ENCODE measurements at regions not wholly inside any gene's neighbourhood (a gene's known extent, or its start where the extent isn't known, plus 50 kb on each side); places are given as distances from the start of the nearest gene placed in this dataset.

DNA sequence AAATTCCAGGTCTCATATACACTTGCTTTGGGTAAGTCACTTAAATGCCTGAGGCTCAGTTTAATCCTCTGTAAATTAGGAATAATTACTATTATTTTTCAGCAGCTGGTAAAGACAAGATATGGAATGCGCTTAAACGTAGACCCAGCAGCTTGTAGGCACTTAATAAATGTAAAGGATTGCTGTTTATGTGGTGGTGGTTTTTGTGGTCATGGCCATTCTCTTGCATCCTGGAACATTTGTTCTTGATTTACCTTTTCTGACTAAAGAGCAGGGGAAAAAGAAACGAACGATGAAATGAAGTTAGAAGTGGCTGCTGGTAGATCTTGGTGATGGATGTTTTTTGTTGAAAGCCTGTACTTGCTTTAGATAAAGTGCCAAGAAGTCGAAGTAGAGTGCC is 195.0 kb upstream of the FOXD3 start:
- H3K27me3 ChIP-seq (ENCODE audit: control insufficient read depth, insufficient read depth, low read length) = no peaks in the 10 kb centered on the region
- no peaks in the 10 kb centered on the region for H3K79me2 ChIP-seq (ENCODE audit: control insufficient read depth, insufficient read depth, low read length)
- DNase-seq (ENCODE audit: low read depth in 2 of 2) = peak; percentile 11 to 74
- H3K9me3 ChIP-seq (ENCODE audit: control insufficient read depth, insufficient read depth, low read depth, low read length) = no peaks in the 10 kb centered on the region
- no peak overlapping the region for H2AFZ ChIP-seq (ENCODE audit: low read length)
- H4K20me1 ChIP-seq (ENCODE audit: control insufficient read depth, extremely low read depth, insufficient read depth, low read length) = no peaks in the 10 kb centered on the region
- peaks cover 2% of the 10 kb centered on the region for H3K4me1 ChIP-seq (ENCODE audit: control insufficient read depth, extremely low read depth, insufficient read depth, low read length)
- TF ChIP-seq CTCF (conservative IDR thresholded peaks at IDR 0.05 in 1 of 2, IDR thresholded peaks at IDR 0.05 in 1 of 2; ENCODE audit: low read depth in 1 of 2, low read length in 2 of 2) (no peak), EZH2 (IDR thresholded peaks at IDR 0.05; ENCODE audit: low read length, missing control alignments) (no peak)
- H3K36me3 ChIP-seq (ENCODE audit: control insufficient read depth, insufficient read depth, low read length) = no peaks in the 10 kb centered on the region
- no peak overlapping the region for H3K27ac ChIP-seq (ENCODE audit: insufficient read depth, low read length)
- no peak overlapping the region for H3K9ac ChIP-seq (ENCODE audit: insufficient read depth, low read length)
- no peak overlapping the region for H3K4me3 ChIP-seq (replicated peaks in 1 of 4; ENCODE audit: control extremely low read depth in 1 of 4, insufficient read depth in 1 of 4, low read depth in 3 of 4, low read length in 4 of 4)
- no peak overlapping the region for H3K4me2 ChIP-seq (ENCODE audit: extremely low read depth, insufficient read depth, low read length)

- DNase-seq (ENCODE audit: low read depth in 2 of 2) = no peak
- peaks cover 2% of the 10 kb centered on the region for H3K4me1 ChIP-seq (ENCODE audit: control insufficient read depth, extremely low read depth, insufficient read depth, low read length)
- H3K9ac ChIP-seq (ENCODE audit: insufficient read depth, low read length) = no peak overlapping the region
- H3K4me3 ChIP-seq (replicated peaks in 1 of 4; ENCODE audit: control extremely low read depth in 1 of 4, insufficient read depth in 1 of 4, low read depth in 3 of 4, low read length in 4 of 4) = no peak overlapping the region
- no peaks in the 10 kb centered on the region for H3K36me3 ChIP-seq (ENCODE audit: control insufficient read depth, insufficient read depth, low read length)
- H3K9me3 ChIP-seq (ENCODE audit: control insufficient read depth, insufficient read depth, low read depth, low read length) = no peaks in the 10 kb centered on the region
- H3K27ac ChIP-seq (ENCODE audit: insufficient read depth, low read length) = no peak overlapping the region
- no peaks in the 10 kb centered on the region for H3K79me2 ChIP-seq (ENCODE audit: control insufficient read depth, insufficient read depth, low read length)
- H4K20me1 ChIP-seq (ENCODE audit: control insufficient read depth, extremely low read depth, insufficient read depth, low read length) = no peaks in the 10 kb centered on the region
- no peak overlapping the region for H2AFZ ChIP-seq (ENCODE audit: low read length)
- TF ChIP-seq CTCF (conservative IDR thresholded peaks at IDR 0.05 in 1 of 2, IDR thresholded peaks at IDR 0.05 in 1 of 2; ENCODE audit: low read depth in 1 of 2, low read length in 2 of 2) (no peak), EZH2 (IDR thresholded peaks at IDR 0.05; ENCODE audit: low read length, missing control alignments) (no peak)
- no peaks in the 10 kb centered on the region for H3K27me3 ChIP-seq (ENCODE audit: control insufficient read depth, insufficient read depth, low read length)
- no peak overlapping the region for H3K4me2 ChIP-seq (ENCODE audit: extremely low read depth, insufficient read depth, low read length)
Measured at GRCh38 chr1:63128556-63128955, 193.8 kb upstream of the FOXD3 start.

DNA sequence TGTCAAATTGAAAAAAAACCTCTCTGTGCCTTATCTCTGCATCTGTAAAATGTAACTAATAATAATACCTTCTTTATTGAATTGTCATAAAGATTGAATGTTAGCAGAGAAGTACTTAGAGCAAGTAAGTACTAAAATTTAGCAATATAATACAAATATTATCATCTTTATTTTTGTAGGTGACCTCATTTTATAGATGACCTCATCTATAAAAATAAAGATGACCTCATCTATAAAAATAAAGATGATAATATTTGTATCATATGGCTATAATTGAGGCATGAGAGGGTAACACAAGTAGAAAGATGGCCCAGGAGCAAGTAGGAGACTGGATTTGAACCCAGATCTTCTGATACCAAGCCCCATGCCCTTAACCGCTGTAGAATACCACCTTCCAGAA is 193.2 kb upstream of the FOXD3 start:
- no peak overlapping the region for H2AFZ ChIP-seq (ENCODE audit: low read length)
- DNase-seq (ENCODE audit: low read depth in 2 of 2) = no peak
- H3K4me1 ChIP-seq (ENCODE audit: control insufficient read depth, extremely low read depth, insufficient read depth, low read length) = peaks cover 2% of the 10 kb centered on the region
- H3K27ac ChIP-seq (ENCODE audit: insufficient read depth, low read length) = no peak overlapping the region
- no peak overlapping the region for H3K4me2 ChIP-seq (ENCODE audit: extremely low read depth, insufficient read depth, low read length)
- H3K79me2 ChIP-seq (ENCODE audit: control insufficient read depth, insufficient read depth, low read length) = no peaks in the 10 kb centered on the region
- H4K20me1 ChIP-seq (ENCODE audit: control insufficient read depth, extremely low read depth, insufficient read depth, low read length) = no peaks in the 10 kb centered on the region
- no peaks in the 10 kb centered on the region for H3K27me3 ChIP-seq (ENCODE audit: control insufficient read depth, insufficient read depth, low read length)
- H3K4me3 ChIP-seq (replicated peaks in 1 of 4; ENCODE audit: control extremely low read depth in 1 of 4, insufficient read depth in 1 of 4, low read depth in 3 of 4, low read length in 4 of 4) = no peak overlapping the region
- H3K9me3 ChIP-seq (ENCODE audit: control insufficient read depth, insufficient read depth, low read depth, low read length) = no peaks in the 10 kb centered on the region
- no peak overlapping the region for H3K9ac ChIP-seq (ENCODE audit: insufficient read depth, low read length)
- no peak for TF ChIP-seq CTCF (conservative IDR thresholded peaks at IDR 0.05 in 1 of 2, IDR thresholded peaks at IDR 0.05 in 1 of 2; ENCODE audit: low read depth in 1 of 2, low read length in 2 of 2)
- TF ChIP-seq EZH2 (IDR thresholded peaks at IDR 0.05; ENCODE audit: low read length, missing control alignments) = no peak
- H3K36me3 ChIP-seq (ENCODE audit: control insufficient read depth, insufficient read depth, low read length) = no peaks in the 10 kb centered on the region

Data from fibroblast of lung (primary cell).